HepG2 (cell line): ENCODE measurements at regions not wholly inside any gene's neighbourhood (a gene's known extent, or its start where the extent isn't known, plus 50 kb on each side); places are given as distances from the start of the nearest gene placed in this dataset.

Experiments used
- ATAC-seq: fragments of 200-7000 bp; cut with Tn5 transposase; 3 replicates; pipeline ENCODE4 v1.9.1; 2020; ENCODE audit warnings: mild to moderate bottlenecking, moderate library complexity
- BruUV-seq: library from RNA; stranded (reverse); fragments of 400-500 nt; replicated peaks from 2 replicates; lab custom pipeline; 2021; lab: Mats Ljungman, UMichigan
- CTCF ChIA-PET: fragments of 300-600 bp; formaldehyde crosslinking; extraction: SDS; loops from one replicate; lab custom pipeline; 2021; ENCODE audit warnings: low total read pairs, inconsistent platforms, low intra/inter-chr PET ratio; lab: Yijun Ruan, JAX
- POLR2A ChIA-PET: fragments of 350-600 bp; sonication (Branson Sonifier 250); formaldehyde crosslinking; loops from one replicate; lab custom pipeline; 2020; ENCODE audit warnings: antibody characterized with exemption, inconsistent platforms; lab: Yijun Ruan, JAX
- DNase-seq: peaks from one replicate; pipeline ENCODE4 v3.0.0-alpha.2; 2015; ENCODE audit warnings: low spot score
- FAIRE-seq: peaks from 3 replicates; lab custom pipeline; 2011; peaks lifted over from hg19 to GRCh38; lab: Jason Lieb, UNC
- H2AFZ ChIP-seq: one replicate; pipeline ENCODE4 v1.6.1; 2011; ENCODE audit warnings: low read length, inconsistent platforms
- H3K27ac ChIP-seq: fragments of 300-600 bp; 3 replicates; pipeline ENCODE4 v1.8.0; 2011; ENCODE audit warnings: mixed run types, mild to moderate bottlenecking, mixed read lengths, low read length, inconsistent platforms; ENCODE audit not compliant: insufficient read depth; ENCODE audit errors: extremely low read length
- H3K27me3 ChIP-seq, 2 experiments: fragments of 200-600 bp in 1 of 2; 2 replicates in 1 of 2; 3 replicates in 1 of 2; pipeline versions ENCODE4 v1.6.0 to v1.8.0; 2011; ENCODE audit warnings: low read length in 2 of 2, mild to moderate bottlenecking in 2 of 2, moderate library complexity in 2 of 2, inconsistent platforms in 1 of 2; ENCODE audit not compliant: insufficient read depth in 2 of 2, control insufficient read depth in 1 of 2
- H3K36me3 ChIP-seq, 2 experiments: fragments of 200-600 bp in 1 of 2; replicated peaks in 1 of 2; 2 replicates in 1 of 2; 3 replicates in 1 of 2; pipeline versions ENCODE4 v1.5.1 to v1.8.0; 2011; ENCODE audit warnings: low read length in 2 of 2, inconsistent platforms in 1 of 2; ENCODE audit not compliant: insufficient read depth in 2 of 2, control insufficient read depth in 1 of 2
- H3K4me1 ChIP-seq: 2 replicates; pipeline ENCODE4 v1.5.1; 2012; ENCODE audit warnings: low read length, inconsistent platforms; ENCODE audit not compliant: insufficient read depth
- H3K4me2 ChIP-seq: 2 replicates; pipeline ENCODE4 v1.6.0; 2011; ENCODE audit warnings: low read depth, low read length, inconsistent platforms
- H3K4me3 ChIP-seq, 3 experiments: fragments of 200-600 bp in 1 of 3; sonication (generic), shearing (Covaris generic) in 1 of 3; replicated peaks in 1 of 3; 2 replicates each; pipeline ENCODE4 v1.5.1; 2011 to 2016; ENCODE audit warnings: low read length in 3 of 3, inconsistent platforms in 2 of 3, low read depth in 2 of 3, mild to moderate bottlenecking in 2 of 3, control low read depth in 1 of 3, mixed read lengths in 1 of 3; ENCODE audit not compliant: insufficient read depth in 1 of 3
- H3K79me2 ChIP-seq: one replicate; pipeline ENCODE4 v1.6.1; 2011; ENCODE audit warnings: low read length, inconsistent platforms; ENCODE audit not compliant: insufficient read depth
- H3K9ac ChIP-seq: 2 replicates; pipeline ENCODE4 v1.6.0; 2011; ENCODE audit warnings: mild to moderate bottlenecking, low read depth, low read length, inconsistent platforms; ENCODE audit not compliant: insufficient read depth
- H3K9me3 ChIP-seq: 2 replicates; pipeline ENCODE4 v1.5.1; 2012; ENCODE audit warnings: mild to moderate bottlenecking, low read length
- H4K20me1 ChIP-seq: 2 replicates; pipeline ENCODE4 v1.6.0; 2011; ENCODE audit warnings: inconsistent platforms, mild to moderate bottlenecking, low read length, moderate library complexity; ENCODE audit not compliant: insufficient read depth
- EED ChIP-seq: sonication (generic); formaldehyde crosslinking; IDR thresholded peaks from 2 replicates; pipeline ENCODE4 v1.5.0; 2020; ENCODE audit warnings: mild to moderate bottlenecking, missing genetic modification reagents
- GATAD2A ChIP-seq: IDR thresholded peaks from 2 replicates; pipeline ENCODE4 v1.6.1; 2016
- NFIB ChIP-seq: sonication (generic); formaldehyde crosslinking; IDR thresholded peaks from 2 replicates; pipeline ENCODE4 v1.9.0; 2021; ENCODE audit warnings: missing genetic modification reagents, mild to moderate bottlenecking, borderline replicate concordance
- NR2F2 ChIP-seq: IDR thresholded peaks from 2 replicates; pipeline ENCODE4 v1.6.1; 2012; ENCODE audit warnings: low read depth, inconsistent platforms, borderline replicate concordance
- RXRA ChIP-seq: sonication (generic); formaldehyde crosslinking; IDR thresholded peaks from 2 replicates; pipeline ENCODE4 v1.5.1; 2020; ENCODE audit warnings: missing genetic modification reagents
- ZMYM3 ChIP-seq: sonication (generic); formaldehyde crosslinking; IDR thresholded peaks from 2 replicates; pipeline ENCODE4 v1.5.1; 2020; ENCODE audit warnings: mild to moderate bottlenecking, missing genetic modification reagents
- ZNF530 ChIP-seq: sonication (generic); formaldehyde crosslinking; IDR thresholded peaks from 2 replicates; pipeline ENCODE4 v1.5.0; 2020; ENCODE audit warnings: low read depth, mild to moderate bottlenecking, missing genetic modification reagents
- ZNF646 ChIP-seq: sonication (generic); formaldehyde crosslinking; IDR thresholded peaks from 2 replicates; pipeline ENCODE4 v1.9.0; 2021; ENCODE audit warnings: mild to moderate bottlenecking, missing genetic modification reagents
- ZSCAN30 ChIP-seq: sonication (generic); formaldehyde crosslinking; IDR thresholded peaks from 2 replicates; pipeline ENCODE4 v1.5.0; 2020; ENCODE audit warnings: mild to moderate bottlenecking, missing genetic modification reagents
- WGBS: methylation state at CpG from one replicate; pipeline ENCODE4 v1.1.6; 2017; ENCODE audit warnings: low lambda C conversion rate; 5-methylcytosine and 5-hydroxymethylcytosine counted together
- in situ Hi-C: cut with HindIII; loops from 2 replicates; pipeline ENCODE4 v1.10.0; 2017; ENCODE audit warnings: low pct_unique_long_range_greater_than_20kb; ENCODE audit not compliant: extremely low pct_ligation_motif_present
- intact Hi-C: fragments of 100-400 bp; cut with micrococcal nuclease; formaldehyde crosslinking; loops from one replicate; pipeline ENCODE4 v1.10.0; 2022; ENCODE audit not compliant: unreplicated experiment
- TF ChIP-seq, protein P1 (sequence below): sonication (generic); formaldehyde crosslinking; IDR thresholded peaks from 2 replicates; pipeline ENCODE4 v1.8.0; 2022; ENCODE audit warnings: mild to moderate bottlenecking, missing genetic modification reagents, borderline replicate concordance
- TF ChIP-seq, protein P2 (sequence below): sonication (generic); formaldehyde crosslinking; IDR thresholded peaks from 2 replicates; pipeline ENCODE4 v1.5.0; 2020; ENCODE audit warnings: mild to moderate bottlenecking, low read depth, missing genetic modification reagents, borderline replicate concordance
- TF ChIP-seq, protein P3 (sequence below): sonication (generic); formaldehyde crosslinking; IDR thresholded peaks from 2 replicates; pipeline ENCODE4 v1.4.0; 2020; ENCODE audit warnings: missing genetic modification reagents, mild to moderate bottlenecking, borderline replicate concordance

- TF ChIP-seq ZNF646 (CRISPR knock-in tag) (no peak), NFIB (no peak), GATAD2A (CRISPR knock-in tag) (no peak), NR2F2 (no peak), ZMYM3 (CRISPR knock-in tag) (no peak), ZSCAN30 (CRISPR knock-in tag) (no peak), ZNF530 (no peak)
- TF ChIP-seq, all 625 proteins: peak for 0
These were observed 411.6 kb downstream of the ZNF521 start (continued) for GRCh38 chr18:24940416-24940815.

- ChIA-PET CTCF (no interaction called here), POLR2A (no interaction called here)
- no TSS peak for BruUV-seq
- no peak overlapping the region for H3K4me2 ChIP-seq
- 15% methylated on average over 6 of the region's 6 CpGs for WGBS
- H3K4me3 ChIP-seq = no peak overlapping the region
- H3K27ac ChIP-seq = no peak overlapping the region
- no peaks in the 10 kb centered on the region for H3K36me3 ChIP-seq
- FAIRE-seq (no peak), ATAC-seq (no peak), DNase-seq (no peak)
- H3K9ac ChIP-seq = no peak overlapping the region
- no peaks in the 10 kb centered on the region for H3K79me2 ChIP-seq
- no peaks in the 10 kb centered on the region for H3K9me3 ChIP-seq
- no peaks in the 10 kb centered on the region for H3K27me3 ChIP-seq
- intact Hi-C loops (no loop called here), in situ Hi-C loops (no loop called here)
- H2AFZ ChIP-seq = no peak overlapping the region
- no peaks in the 10 kb centered on the region for H3K4me1 ChIP-seq
- H4K20me1 ChIP-seq = no peaks in the 10 kb centered on the region
- TF ChIP-seq EED (CRISPR knock-in tag) (no peak), RXRA (no peak)
- TF ChIP-seq, protein P1, sequence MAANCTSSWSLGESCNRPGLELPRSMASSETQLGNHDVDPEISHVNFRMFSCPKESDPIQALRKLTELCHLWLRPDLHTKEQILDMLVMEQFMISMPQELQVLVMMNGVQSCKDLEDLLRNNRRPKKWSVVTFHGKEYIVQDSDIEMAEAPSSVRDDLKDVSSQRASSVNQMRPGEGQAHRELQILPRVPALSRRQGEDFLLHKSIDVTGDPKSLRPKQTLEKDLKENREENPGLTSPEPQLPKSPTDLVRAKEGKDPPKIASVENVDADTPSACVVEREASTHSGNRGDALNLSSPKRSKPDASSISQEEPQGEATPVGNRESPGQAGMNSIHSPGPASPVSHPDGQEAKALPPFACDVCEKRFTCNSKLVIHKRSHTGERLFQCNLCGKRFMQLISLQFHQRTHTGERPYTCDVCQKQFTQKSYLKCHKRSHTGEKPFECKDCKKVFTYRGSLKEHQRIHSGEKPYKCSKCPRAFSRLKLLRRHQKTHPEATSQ = no peak
- TF ChIP-seq, protein P2, sequence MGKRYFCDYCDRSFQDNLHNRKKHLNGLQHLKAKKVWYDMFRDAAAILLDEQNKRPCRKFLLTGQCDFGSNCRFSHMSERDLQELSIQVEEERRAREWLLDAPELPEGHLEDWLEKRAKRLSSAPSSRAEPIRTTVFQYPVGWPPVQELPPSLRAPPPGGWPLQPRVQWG (CRISPR knock-in tag) = no peak
- TF ChIP-seq, protein P3, sequence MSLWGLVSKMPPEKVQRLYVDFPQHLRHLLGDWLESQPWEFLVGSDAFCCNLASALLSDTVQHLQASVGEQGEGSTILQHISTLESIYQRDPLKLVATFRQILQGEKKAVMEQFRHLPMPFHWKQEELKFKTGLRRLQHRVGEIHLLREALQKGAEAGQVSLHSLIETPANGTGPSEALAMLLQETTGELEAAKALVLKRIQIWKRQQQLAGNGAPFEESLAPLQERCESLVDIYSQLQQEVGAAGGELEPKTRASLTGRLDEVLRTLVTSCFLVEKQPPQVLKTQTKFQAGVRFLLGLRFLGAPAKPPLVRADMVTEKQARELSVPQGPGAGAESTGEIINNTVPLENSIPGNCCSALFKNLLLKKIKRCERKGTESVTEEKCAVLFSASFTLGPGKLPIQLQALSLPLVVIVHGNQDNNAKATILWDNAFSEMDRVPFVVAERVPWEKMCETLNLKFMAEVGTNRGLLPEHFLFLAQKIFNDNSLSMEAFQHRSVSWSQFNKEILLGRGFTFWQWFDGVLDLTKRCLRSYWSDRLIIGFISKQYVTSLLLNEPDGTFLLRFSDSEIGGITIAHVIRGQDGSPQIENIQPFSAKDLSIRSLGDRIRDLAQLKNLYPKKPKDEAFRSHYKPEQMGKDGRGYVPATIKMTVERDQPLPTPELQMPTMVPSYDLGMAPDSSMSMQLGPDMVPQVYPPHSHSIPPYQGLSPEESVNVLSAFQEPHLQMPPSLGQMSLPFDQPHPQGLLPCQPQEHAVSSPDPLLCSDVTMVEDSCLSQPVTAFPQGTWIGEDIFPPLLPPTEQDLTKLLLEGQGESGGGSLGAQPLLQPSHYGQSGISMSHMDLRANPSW = no peak
These were observed 410.6 kb downstream of the ZNF521 start for GRCh38 chr18:24941174-24941951.
